ENCODE measurements at regions not wholly inside any gene's neighbourhood (a gene's known extent, or its start where the extent isn't known, plus 50 kb on each side); places are given as distances from the start of the nearest gene placed in this dataset.
"Not testable (repeated sequence)": the region's sequence is repeated elsewhere in the genome, so short reads cannot be mapped to it uniquely, and the experiment has no call there.

DNA sequence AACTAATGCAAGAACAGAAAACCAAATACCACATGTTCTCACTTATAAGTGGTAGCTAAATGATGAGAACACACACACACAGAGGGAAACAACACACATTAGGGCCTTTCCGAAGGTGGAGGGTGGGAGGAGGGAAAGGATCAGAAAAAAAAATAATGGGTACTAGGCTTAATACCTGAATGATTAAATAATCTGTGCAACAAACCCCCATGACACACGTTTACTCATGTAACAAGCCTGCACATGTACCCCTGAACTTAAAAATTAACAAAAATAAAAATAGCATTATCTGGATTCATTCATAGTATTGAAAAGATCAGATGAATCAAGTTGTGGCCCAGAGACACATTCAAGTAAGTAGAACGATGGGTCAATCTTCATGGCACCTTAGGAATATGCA is 159.5 kb upstream of the POT1 start:
- no peak for FAIRE-seq

DNA sequence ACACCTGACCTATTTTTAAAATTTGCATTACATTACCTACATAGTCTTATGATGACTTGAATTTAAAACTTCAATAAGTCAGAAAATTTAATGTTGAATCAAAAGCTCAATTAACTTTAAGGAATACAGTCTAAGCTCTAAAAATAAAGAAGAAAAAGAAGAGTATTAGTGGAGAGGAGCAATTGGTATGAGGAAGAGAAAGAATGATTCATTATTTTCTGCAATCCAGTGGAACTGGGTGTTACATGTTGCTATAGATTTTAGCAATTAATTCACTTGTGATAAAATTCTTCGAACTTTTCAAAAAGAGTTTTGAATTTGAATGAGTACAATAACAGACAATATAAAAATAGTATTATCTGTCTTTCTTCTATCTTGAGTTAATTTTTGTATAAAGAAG is 158.9 kb upstream of the POT1 start:
- FAIRE-seq: no peak

DNA sequence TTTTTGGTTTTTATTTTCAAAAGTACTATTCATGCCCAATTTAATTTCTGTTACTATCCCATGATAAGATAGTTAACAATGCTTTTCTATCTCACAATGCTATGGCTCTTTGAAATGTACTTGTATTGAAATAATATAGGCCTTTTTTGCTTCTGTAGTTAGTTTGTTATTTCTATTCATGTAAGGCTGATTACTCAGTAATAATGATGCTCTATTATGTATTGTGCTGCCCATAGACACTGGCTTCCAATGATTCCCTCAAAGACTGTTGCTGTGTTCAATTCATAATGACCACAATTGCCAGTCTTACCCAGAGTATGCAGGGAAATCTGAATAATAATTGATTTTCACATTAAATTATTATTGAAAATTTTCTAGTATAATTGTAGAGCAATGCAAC is 155.5 kb upstream of the POT1 start:
- FAIRE-seq: no peak

DNA sequence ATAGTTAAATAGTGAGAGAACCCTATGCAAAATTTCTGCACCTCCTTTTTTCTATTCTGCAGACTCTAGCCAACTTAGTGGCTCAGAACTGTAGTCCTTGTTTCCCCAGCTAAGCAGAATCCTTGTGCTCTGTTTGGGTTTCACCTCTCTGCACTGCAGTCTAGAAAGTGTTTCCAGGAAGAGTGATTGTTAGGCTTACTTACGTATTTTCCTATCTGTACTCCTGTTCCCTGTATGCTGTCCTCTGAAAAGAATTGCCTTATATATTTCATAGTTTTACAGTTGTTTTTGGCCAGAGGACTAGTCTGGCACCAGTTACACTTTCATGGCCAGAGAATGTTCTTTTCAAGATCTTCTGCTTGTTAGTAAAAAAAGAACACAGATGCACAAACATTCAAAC is 154.6 kb upstream of the POT1 start:
- no peak for FAIRE-seq

DNA sequence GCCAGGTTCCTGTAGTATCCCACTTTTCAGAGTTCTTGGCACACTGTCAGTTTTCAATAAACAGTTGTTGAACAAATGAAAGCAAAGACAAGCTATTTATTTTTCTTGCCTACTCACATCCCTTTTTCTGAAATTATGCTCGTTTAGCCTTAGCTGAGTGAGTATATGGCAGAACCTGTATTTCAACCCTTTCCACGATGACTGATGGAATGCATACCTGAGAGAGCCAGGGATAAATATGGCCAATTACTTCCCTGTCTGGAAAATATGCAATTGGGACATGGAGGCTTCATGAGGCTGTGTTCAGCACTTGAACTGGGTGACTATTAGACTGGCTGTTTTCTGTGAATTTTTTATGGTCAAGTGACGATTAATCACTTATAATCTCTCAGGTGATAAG is 144.5 kb upstream of the POT1 start:
- no peak for FAIRE-seq

DNA sequence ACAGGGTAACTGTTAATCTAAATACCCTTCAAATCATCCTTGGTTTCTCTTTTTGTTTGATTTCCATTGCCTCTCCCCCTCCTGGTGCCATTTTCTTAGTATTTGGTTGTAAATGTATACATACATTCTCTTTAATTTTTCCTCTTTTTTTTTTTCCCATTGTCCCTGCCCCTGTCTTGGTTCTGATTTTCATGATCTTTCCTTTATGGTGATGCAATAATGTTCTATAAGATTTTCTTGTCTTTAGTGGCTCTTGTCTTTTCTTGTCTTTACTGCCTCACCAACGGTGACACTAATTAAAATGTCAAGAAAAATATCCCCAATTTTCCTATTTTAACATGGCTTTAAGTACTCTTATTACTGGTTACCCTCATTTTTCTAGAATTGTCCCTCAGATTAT is 135.9 kb upstream of the POT1 start:
- FAIRE-seq: no peak

DNA sequence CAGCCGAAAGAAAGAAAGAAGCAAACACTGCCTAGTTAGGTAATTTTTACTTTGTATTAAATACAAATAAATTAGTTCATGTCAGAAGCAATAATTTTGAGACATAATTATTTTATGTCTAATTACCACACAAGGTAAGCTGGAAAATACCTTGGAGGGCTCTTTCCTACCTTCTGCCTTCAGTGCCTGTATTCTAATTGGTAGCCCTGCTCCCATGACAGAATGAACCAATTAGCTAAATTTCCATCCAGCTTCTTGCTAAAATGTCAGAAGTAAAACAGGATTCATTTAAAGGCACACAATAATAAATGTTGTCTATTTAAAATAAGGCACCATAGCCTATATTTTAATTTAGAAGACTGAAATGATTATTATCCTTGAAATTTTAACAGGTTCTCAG is 135.4 kb upstream of the POT1 start:
- no peak for FAIRE-seq

DNA sequence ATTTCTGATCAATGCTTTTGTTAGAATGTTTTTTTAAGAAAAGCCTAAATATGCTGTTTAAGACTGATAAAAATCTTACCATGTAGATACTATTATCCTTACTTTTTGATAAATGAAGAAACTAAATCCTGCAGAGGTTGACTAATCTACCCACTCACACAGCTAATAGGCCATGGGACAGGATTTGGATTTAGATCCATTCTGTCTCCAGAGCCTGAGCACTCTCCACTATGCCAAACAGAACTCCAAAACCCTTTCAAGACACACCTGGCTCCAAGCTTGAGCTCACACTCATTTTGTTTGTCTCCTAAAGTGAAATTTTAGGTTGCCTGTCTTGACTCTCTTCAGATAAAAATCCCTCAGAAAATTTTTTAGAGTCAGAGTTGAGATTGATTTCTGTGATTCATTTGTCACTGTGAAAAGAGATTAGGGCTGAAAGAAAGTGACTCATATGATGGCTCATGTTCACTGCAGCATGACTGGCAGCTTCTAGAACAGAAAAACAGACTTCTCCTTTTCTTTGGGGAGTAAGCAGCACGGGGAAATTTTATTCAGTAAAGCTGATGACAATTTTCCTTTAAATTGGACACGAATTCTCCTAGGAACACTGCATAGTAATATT is 132.3 kb upstream of the POT1 start:
- FAIRE-seq: no peak

DNA sequence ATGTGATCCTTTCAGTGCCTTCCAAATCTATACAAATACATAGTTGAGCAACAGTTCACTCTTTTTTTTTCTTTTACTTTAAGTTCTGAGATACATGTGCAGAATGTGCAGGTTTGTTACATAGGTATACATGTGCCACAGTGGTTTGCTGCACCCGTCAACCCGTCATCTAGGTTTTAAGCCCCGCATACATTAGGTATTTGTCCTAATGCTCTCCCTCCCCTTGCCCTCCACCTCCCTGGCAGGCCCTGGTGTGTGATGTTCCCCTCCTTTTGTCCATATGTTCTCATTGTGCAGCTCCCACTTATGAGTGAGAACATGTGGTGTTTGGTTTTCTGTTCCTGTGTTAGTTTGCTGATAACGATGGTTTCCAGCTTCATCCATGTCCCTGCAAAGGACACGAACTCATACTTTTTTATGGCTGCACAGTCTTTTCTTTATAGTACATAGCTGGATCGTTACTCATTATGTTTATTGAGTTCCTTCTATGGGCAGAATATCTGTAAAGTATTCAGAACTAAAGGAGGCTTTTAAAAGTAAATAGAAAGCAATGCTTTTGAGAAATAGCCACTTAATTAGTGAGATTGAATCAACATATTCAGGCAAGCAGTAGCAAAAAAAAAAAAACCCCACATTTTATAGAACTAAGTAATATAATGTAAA is 131.6 kb upstream of the POT1 start:
- FAIRE-seq: not testable (repeated sequence)

DNA sequence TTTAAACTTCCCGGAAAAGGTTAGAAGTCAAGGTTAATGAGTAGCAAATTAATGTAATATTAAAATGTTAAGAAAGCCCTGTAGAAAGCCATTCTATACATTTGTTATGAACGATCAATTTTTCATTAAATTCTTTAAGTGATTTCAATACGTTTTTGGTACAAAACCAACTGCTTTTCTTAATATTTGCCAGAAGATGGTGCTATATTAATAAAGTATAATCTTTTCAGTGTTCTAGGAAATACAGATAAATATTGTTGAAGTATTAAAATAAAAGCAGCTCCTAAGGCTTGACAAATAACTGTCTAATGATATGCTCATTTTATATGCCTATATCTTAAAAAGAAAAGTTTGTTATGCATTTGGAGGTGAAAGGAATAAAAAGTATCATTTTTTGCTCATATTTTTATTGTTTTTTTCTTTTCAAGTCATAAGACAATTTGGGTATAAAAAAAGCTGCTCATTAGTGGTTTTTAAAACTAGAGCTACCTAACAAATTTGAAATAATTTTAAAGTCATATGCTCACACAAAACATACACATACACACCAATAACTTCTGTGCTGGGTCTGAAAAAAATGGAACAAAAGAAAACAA is 130.3 kb upstream of the POT1 start:
- FAIRE-seq: peak; percentile 92

DNA sequence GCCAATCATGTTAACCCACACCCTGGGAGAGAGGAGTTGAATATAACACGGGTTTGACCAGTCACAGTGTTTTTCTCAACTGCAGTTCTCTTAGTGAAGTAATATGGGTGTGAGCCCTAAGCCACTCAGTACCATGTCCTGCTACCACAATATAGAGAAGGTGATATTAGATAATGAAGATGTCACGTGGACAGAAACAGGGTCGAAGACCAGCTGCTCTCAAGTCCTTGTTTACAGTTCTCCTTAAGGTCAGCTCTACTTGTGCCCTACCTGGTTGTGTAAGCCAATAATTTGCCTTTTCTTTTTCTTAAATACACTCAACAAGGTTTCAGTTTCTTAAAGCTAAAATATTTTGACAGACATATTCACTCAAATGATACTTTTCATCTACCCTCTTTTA is 128.3 kb upstream of the POT1 start:
- FAIRE-seq: no peak

DNA sequence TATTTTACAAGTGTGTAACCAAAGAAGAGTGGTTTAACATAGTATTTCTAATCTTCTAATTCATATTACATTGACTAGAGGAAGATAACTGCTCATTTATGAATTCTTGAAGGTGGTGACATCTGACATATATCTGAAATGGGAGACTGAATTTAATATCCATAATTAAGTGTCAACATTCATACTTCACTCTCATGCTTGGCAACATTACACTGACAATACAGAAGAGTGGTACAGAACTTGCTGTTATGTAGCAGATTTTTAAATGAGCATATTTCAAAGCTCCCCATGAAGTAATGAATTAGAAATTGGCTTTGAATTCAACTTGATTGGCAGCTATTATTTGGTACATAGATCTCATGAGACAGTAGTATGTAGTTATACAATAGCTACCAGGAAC is 125.8 kb upstream of the POT1 start:
- no peak for FAIRE-seq

DNA sequence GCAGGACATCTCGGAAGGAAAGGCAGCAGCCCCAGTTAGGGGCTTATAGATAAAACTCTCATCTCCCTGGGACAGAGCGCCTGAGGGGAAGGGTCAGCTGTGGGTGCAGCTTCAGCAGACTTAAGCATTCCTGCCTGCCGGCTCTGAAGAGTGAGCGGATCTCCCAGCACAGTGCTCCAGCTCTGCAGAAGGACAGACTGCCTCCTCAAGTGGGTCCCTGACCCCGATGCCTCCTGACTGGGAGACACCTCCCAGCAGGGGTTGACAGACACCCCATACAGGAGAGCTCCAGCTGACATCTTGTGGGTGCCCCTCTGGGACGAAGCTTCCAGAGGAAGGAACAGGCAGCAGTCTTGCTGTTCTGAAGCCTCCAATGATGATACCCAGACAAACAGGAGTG is 117.1 kb upstream of the POT1 start:
- no peak for FAIRE-seq

DNA sequence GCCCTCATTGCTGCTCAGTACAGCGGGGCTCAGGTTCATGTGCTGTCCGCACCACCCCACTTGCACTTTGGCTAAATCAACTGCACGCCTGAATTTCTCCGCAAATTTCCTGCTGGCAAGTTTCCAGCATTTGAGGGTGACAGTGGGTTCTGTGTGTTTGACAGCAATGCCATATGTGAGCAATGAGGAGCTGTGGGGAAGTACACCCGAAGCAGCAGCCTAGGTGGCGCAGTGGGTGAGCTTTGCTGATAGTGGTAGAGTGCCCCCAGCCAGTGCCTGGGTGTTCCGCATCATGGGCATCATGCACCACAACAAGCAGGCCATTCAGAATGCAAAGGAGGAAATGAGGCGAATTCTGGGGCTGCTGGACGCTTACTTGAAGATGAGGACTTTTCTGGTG is 103.9 kb upstream of the POT1 start:
- FAIRE-seq: no peak

DNA sequence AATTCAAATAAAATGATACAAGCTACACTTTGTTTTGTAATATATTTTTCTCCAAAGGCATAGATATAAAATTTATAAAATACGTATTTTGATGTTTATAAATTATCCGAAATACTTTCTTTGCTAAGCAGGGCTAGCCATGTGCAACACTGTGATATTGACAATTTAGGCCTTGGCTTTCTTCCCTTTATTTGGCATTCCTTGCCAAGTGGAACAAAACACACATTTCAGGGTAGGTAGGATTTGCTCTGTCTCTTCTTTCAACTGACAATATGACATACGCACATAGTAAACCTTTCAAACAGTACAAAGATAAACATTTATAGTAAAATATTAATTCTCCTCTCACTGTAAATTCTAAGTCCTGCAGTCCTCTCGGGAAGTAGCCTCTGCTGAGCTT is 103.3 kb upstream of the POT1 start:
- no peak for FAIRE-seq

DNA sequence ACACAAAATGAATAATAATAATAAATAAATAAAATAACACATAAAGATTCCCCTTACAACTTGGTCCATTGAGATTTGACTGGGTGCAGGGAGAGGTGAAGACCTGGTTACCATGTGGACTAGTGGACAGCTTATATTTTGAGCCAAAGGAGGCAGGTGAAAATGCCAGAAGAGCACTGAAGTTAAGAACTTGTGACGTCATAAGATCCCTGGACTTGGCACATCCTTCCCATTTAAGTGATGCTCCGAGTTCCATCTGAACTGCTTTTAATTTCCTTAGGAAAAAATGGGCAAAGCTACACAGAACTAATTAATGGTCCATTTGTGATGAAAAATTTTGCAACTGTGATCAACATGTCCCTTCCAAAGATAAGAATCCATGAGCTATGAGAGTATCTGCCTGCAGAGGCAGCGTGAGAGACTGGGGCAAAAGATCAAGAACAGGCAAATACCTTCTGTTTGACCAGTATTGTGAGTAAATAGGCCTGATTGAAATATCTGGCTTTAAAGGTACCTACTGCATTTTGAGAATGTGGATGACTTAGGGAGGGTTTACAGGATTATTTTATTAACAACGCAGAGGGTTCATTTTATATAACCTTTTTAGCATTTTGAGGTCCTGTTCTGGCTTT is 101.2 kb upstream of the POT1 start:
- no peak for FAIRE-seq

DNA sequence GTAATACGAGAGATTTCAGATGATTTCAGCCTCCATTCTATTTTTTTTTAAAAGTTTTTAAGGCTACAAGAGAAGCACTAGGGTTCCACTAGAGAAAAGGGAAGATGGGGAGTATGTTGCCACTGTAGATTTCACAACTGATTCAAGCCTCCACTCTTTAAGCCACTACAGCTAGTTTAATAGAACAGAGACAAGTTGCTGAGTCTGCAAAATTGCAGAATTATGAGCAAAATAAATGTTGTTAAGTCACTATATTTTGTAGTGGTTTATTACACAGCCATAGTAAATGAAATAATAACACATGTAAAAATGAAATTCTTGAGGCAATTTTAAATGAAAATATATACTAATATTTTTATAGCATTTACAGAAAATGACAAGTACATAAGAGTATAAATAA is 96.0 kb upstream of the POT1 start:
- no peak for FAIRE-seq

DNA sequence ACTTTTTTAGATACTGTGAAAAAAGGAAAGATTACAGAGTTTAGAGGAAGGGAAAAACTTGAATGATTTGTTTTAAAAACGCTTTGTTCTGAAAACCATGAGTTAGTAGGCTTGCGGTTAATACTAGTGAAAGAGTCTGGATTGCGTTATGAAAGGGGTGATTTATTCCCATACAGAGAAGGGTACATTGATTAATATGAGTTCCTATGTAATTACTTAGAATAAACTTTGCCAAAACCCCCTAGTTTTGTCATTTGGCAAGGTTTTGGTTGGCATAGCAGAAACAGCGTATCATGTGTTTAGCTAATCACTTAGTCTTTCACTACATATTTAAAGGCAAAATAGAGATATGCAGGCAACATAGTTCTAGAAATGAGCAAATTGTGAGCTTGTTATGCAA is 91.2 kb upstream of the POT1 start:
- FAIRE-seq: no peak

DNA sequence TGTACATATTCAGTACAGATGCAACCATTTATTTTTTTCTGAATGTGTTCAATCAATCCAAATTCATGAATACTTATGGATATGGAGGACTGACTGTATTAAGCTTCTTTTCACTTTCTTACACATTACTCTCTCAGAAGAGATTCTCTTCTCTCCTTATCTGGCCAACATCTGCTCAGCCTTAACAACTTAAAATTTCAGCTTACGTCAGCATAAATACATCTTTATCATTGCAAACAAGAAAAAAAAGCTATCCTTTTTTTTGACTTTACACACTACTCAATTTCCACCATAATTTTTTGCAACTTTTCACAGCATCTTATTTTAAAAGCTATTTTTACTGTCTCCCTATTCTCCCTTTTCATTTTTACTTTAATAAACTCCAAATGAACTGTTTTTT is 80.9 kb upstream of the POT1 start:
- FAIRE-seq: no peak

DNA sequence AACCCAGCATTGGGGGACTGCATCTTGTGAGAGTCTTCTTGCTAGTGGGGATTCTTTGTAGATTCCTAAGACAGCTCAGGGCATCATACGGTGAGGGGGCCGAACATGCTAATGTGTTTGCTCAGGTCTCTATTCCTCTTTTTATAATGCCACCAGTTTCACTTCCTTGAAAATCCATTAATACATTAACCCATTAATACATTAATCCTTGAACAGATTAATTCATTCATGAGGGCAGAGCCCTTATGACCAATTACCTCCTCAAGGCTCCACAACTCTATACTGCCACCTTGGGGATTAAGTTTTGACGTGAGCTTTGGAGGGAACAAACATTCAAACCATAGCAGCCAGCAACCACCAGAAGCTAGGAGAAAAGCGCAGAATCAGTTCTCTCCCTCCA is 67.2 kb upstream of the POT1 start:
- FAIRE-seq: no peak

DNA sequence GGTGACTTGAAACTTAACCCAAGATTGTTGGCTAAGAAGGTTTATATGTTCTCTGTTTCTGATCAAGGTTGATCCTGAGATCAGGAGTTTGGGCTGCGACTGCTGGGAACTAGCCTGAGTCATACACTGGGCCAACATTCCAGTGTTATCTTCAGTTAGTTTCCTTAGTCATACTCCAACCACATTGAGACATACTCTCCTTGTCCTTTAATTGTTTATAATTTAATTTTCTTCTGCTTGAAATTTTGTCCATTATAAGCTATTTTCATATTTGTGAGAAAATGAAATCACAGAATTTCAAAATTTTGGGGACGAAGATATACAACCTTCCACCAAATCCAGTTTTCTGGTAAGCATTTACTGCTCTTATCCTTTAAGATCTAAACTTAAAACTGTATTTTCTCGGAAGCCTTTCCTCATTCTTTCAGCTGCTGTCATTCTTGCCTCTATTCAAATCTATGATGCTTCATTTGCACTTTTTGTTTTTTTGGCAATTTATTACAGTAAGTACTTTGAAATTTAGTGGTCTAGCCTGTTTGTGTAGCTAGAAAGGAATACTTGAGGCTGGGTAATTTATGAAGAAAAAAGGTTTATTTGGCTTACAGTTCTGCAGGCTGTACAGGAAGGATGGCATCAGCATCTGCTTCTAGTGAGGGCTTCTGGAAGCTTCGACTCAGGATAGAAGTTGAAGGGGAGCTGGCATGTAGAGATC is 63.4 kb upstream of the POT1 start:
- FAIRE-seq: no peak

DNA sequence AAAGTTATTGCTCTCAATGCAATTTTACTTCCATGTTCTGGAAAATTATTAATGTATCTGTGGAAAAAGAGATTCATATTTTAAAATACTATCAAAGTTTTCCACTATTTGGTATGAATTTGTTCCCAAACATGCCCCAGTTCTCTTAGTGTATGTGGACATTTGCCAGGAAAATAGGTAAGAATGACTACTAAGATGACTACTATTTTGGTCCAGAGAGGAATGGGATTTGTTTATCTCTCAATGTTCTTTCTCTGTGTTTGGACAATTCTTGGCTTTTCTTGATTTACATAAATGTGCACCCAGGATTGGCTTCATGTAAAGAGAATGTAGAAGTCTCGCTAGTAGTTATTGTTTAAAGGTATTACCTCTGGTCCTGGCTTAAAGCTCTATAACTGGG is 60.3 kb upstream of the POT1 start:
- no peak for FAIRE-seq
